Epithelial cell of esophagus (primary cell): ENCODE measurements at regions not wholly inside any gene's neighbourhood (a gene's known extent, or its start where the extent isn't known, plus 50 kb on each side); places are given as distances from the start of the nearest gene placed in this dataset.

Experiments used
- DNase-seq: peaks from one replicate; pipeline ENCODE4 v3.0.0; 2010; ENCODE audit warnings: low read depth
- H3K4me3 ChIP-seq: 2 replicates; pipeline ENCODE4 v1.5.1; 2011; ENCODE audit warnings: mild to moderate bottlenecking, low read length, control low read depth
- TF ChIP-seq, protein P1 (sequence below): IDR thresholded peaks from 2 replicates; pipeline ENCODE4 v1.5.1; 2011; ENCODE audit warnings: low read depth, mild to moderate bottlenecking, low read length, control low read depth, inconsistent platforms; ENCODE audit not compliant: insufficient read depth; ENCODE audit errors: missing control alignments

DNA sequence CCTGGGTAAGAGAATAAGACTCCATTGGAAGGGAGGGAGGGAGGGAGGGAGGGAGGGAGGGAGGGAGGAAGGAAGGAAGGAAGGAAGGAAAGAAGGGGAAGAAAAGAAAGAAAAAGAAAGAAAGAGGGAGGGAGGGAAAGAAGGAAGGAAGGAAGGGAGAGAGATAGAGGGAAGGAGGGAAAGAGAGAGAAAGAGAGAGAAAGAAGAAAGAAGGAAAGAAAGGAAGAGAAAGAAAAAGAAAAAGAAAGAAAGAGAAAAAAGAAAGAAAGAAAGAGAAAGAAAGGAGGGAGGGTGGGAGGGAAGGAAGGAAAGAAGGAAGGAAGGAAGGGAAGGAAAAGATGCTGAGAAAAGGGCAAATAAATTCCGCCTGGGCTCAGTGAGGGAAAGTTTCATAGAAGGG is 74.7 kb upstream of the IFNAR2 start:
- DNase-seq, result no peak
- H3K4me3 ChIP-seq, result no peak overlapping the region
- TF ChIP-seq, protein P1, sequence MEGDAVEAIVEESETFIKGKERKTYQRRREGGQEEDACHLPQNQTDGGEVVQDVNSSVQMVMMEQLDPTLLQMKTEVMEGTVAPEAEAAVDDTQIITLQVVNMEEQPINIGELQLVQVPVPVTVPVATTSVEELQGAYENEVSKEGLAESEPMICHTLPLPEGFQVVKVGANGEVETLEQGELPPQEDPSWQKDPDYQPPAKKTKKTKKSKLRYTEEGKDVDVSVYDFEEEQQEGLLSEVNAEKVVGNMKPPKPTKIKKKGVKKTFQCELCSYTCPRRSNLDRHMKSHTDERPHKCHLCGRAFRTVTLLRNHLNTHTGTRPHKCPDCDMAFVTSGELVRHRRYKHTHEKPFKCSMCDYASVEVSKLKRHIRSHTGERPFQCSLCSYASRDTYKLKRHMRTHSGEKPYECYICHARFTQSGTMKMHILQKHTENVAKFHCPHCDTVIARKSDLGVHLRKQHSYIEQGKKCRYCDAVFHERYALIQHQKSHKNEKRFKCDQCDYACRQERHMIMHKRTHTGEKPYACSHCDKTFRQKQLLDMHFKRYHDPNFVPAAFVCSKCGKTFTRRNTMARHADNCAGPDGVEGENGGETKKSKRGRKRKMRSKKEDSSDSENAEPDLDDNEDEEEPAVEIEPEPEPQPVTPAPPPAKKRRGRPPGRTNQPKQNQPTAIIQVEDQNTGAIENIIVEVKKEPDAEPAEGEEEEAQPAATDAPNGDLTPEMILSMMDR, result no peak

DNA sequence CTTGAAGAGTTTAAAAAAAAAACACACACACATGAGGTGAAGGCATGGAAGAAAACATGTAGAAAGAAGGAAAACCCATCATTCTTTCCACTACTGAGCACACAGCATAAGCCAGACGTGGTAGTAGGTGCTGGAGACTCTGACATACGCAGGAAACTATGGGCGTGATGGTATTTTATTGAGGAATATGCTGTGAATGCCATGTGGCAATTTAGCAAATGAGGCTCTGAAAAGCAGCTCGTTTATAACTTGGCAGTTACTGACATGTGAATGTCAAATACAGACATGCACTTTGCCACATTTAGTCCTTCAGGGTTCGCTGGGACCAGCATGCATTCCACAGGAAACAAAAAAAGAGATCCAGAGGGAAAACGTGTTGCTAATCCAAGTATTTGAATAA is 74.3 kb upstream of the IFNAR2 start:
- DNase-seq, result no peak
- TF ChIP-seq, protein P1, result no peak

DNA sequence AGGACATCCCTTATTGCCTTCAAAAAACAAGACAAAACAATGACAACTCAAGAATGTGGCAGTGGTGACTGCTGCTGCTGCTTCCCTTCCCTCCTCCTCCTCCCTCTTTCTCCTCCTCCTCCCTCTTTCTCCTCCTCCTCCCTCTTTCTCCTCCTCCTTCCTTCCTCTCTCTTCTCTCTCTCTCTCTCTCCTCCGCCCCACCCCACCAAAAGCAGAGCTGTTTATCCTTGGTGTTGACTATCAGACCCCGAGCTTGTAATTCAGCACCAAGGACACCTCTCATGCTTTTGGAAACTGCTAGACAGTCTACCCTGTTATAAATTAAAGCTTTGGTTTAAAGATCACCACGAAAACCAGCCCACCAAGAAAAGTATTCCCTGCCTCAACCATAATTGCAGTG is 72.4 kb upstream of the IFNAR2 start:
- no peak overlapping the region for H3K4me3 ChIP-seq
- DNase-seq, result peak; percentile 8
- TF ChIP-seq, protein P1, result no peak

More for the DNA sequence above, 74.3 kb upstream of the IFNAR2 start:
- no peak overlapping the region for H3K4me3 ChIP-seq

DNA sequence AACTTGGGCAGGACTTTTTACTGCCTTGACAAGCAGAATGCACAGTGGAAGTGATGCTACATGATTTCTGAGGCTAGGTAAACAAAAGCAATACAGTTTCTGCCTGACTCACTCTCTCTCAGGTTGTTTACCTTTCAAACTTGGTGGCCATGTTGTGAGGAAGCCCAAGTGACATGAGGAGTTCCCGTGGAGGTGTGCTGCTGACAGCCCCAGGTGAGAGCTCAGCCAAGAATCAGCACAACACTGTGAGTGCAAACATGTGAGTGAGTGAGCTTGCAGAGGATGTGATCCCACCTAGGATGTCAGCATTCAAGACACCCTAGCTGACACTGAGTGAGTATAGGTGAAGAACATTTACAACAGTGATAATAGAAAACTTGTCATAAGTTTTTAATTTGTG is 71.1 kb upstream of the IFNAR2 start:
- H3K4me3 ChIP-seq, result no peak overlapping the region
- no peak for DNase-seq
- TF ChIP-seq, protein P1, result no peak

DNA sequence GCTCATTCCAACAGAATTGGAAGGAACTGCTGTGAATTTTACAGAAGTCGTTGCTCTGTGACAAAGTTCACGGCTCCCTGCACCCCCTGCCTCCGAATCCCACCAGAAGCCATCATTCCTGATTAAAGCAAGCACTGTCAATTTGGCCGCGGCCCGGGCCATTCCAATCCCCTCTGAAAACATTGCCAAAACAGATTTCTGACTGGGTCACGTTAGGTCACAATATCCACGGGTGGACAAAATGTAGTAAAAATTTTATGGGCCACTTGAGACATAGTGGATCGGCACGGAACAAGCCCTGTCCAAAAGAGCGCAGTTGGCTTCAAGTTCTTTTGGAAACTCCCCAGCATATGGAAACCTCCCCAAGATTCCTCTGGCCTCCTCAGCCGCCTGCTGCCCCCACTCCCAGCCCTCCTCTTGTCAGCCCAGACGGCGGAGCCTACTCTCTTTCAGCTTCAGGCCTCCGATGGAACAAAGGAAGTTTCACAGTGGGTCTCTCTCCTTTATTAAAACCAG is 67.2 kb upstream of the IFNAR2 start:
- TF ChIP-seq, protein P1, result no peak
- DNase-seq, result no peak
- no peak overlapping the region for H3K4me3 ChIP-seq

DNA sequence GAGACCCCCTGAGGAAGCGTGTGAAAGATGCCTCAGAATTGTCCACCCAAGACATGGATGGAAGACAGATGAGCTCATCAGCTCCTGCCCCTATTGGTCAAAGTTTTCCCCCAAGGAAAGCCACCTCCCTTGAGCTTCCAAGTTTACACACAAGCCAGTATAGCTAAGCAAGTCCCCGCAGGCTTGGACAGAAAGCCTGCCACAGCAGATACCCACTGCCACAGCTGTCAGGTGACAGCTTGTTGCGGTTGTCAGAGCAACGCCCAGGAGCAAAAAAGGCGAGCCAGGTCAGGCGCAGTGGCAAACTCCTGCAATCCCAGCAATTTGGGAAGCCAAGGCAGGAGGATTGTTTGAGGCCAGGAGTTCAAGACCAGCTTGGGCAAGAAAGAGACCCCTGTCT is 60.9 kb upstream of the IFNAR2 start:
- peak; percentile 64 for DNase-seq
- H3K4me3 ChIP-seq, result no peak overlapping the region
- TF ChIP-seq, protein P1, result no peak

DNA sequence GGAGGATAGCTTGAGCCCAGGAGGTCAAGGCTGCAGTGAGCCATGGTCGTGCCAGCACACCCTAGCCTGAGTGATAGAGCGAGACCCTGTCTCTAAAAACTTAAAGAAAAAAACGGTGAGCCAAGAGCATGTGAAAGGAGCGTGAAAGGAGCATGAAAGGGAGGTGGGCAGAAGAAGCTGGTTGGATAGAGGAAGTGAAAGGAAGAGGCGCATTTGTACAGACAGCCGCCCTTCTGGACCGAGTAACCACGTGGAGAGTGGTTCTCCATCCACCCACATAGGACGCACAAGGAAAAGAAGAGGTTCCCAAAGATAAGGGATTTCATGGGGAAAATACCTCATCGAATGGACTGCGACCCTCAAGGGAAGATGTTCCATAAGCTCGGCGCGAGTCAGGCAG is 60.4 kb upstream of the IFNAR2 start:
- DNase-seq, result no peak
- TF ChIP-seq, protein P1, result no peak
- no peak overlapping the region for H3K4me3 ChIP-seq
